Cardiac fibroblast (primary cell): ENCODE measurements at regions not wholly inside any gene's neighbourhood (a gene's known extent, or its start where the extent isn't known, plus 50 kb on each side); places are given as distances from the start of the nearest gene placed in this dataset.

Source experiments
- DNase-seq, 2 donors: peaks; one replicate each; pipeline versions ENCODE4 v3.0.0 to v3.0.0-alpha.2; 2010; ENCODE audit warnings: low read depth in 2 of 2
- H3K4me3 ChIP-seq, 2 donors: replicated peaks in 1 of 2; 1 replicate in 1 of 2; 2 replicates in 1 of 2; pipeline ENCODE4 v1.5.1; 2011; ENCODE audit warnings: low read depth in 2 of 2, low read length in 2 of 2, mild to moderate bottlenecking in 2 of 2, moderate library complexity in 1 of 2
- CTCF ChIP-seq: IDR thresholded peaks from one replicate; pipeline ENCODE4 v1.5.1; 2011; ENCODE audit warnings: low read depth, mild to moderate bottlenecking, low read length, inconsistent platforms

GRCh38 chr2:341017-341542 is 53.2 kb upstream of the ALKAL2 start:
- no peak overlapping the region for H3K4me3 ChIP-seq
- no peak for DNase-seq
- TF ChIP-seq CTCF: no peak
